GM18498 (cell line): ENCODE measurements at regions not wholly inside any gene's neighbourhood (a gene's known extent, or its start where the extent isn't known, plus 50 kb on each side); places are given as distances from the start of the nearest gene placed in this dataset.
"Not testable (repeated sequence)": the region's sequence is repeated elsewhere in the genome, so short reads cannot be mapped to it uniquely, and the experiment has no call there.

ENCODE experiments used
- ATAC-seq: cut with Tn5 transposase; IDR thresholded peaks from one replicate; pipeline ENCODE4 v1.9.1; 2021; ENCODE audit warnings: mild to moderate bottlenecking, moderate library complexity; ENCODE audit not compliant: unreplicated experiment

GRCh38 chr9:39559384-39559783, 203.9 kb downstream of the SPATA31A1 start:
- ATAC-seq: peak; percentile 74

DNA sequence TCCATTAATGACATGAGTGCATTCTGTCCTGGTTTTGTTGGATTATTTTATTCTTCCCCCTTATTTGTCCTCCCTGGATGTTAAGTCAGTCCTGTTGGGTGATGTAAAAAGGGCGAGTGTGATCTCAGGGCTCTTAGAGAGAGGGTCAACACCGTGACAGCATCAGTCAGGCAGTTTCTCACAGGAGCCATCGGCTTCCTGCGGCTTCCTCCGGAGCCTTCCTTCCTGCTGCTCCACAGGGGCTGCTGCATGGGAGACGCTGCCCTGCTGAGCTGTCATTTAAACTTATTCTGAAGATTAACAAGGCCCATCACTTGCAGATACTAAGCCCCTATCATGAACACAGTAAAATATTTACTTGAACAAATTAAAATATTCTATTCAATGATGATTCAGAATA, 211.3 kb downstream of the SPATA31A1 start:
- ATAC-seq: not testable (repeated sequence)

DNA sequence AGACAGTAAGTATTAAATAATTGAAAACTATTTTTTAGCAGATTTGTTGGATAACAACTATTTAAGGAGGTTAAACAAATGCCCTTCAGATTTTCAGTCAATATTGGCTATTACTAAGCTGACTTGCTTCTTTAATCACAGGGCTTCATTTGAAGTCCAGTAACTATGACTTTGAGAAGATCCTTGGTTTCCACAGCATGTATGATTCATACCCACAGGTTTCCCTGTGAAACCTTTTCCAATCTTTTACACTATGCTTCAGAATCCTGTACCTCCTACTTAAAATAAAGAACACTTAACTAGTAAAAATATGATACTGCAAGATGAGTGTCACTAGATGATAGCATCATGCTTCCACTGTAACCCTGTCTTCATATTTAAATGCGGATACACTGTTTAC, 211.9 kb downstream of the SPATA31A1 start:
- ATAC-seq: not testable (repeated sequence)

- not testable (repeated sequence) for ATAC-seq
Observed at GRCh38 chr9:39568900-39569299, 213.4 kb downstream of the SPATA31A1 start.

- not testable (repeated sequence) for ATAC-seq
Observed at GRCh38 chr9:39573024-39574022, 217.9 kb downstream of the SPATA31A1 start.

- ATAC-seq: not testable (repeated sequence)
Observed at GRCh38 chr9:39579000-39579399, 223.5 kb downstream of the SPATA31A1 start.

DNA sequence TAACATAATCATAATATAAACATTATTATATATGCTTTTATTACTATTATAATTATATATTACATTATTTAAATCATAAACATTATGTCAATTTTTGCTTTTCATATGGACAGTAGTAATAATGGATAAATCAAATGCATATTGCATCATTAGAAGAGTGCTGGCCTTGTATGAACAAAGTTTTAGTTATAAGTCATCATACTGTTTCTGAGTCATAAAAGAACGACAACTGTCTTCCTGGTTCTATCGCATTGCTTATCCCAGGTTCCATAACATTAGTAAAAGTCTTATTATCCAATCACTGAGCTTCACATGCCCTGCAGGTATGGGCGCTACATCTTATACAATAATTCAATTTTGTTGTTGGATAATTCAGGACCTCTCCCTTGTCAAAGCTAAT, 225.8 kb downstream of the SPATA31A1 start:
- ATAC-seq: not testable (repeated sequence)

GRCh38 chr9:39582677-39583412, 227.4 kb downstream of the SPATA31A1 start:
- ATAC-seq: not testable (repeated sequence)

- not testable (repeated sequence) for ATAC-seq
Observed at GRCh38 chr9:39583413-39583747, 227.9 kb downstream of the SPATA31A1 start.

DNA sequence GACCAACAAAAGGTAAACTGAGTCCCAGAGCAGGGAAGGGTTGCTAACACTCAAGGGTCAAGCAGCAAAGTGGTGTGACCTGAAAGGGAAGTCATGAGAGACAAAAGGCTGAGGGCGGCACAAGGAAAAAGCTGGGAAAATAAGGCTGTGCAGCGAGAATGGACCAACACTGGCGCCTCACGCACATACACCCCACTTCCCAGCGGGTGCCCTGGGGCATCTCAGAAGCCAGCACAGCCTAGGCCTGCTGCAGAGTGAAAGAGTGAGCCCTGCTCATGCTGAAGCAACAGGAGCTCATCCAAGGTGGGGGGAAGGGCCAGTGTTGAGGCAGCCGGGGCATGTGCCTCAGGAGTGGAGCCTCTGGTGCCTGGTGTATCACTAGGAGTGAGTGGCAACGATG, 229.8 kb downstream of the SPATA31A1 start:
- not testable (repeated sequence) for ATAC-seq

DNA sequence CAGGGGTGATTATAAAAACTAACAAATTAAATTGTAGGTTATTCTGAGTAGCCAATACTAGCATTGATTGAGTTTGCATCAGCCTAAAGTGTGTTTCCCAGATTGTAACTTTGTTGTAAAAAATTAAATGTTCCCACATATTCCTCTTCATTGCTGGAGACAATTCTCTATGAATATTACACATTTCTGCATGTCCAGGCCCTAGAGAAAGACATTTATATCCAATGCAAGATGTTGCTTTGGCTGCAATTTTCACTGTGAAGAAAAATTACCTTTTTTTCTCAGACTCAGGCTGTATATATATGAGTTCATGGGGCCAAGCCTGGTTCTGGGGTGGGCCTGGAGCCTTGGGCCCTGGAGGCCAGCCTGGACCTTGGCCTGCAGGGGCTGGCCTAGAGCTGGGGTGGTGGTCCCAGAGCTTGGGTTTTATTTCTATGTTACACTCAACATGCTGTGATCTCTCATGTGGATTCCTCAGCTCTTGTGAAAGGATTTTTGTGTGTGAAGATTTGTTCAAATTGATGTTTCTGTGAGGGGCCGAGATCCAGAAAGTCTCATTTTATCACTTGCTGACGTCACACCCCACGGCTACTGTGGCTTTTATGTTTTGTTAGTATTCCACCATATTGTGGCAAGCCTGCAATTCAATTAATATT, 232.5 kb downstream of the SPATA31A1 start:
- no peak for ATAC-seq

- ATAC-seq: no peak
Observed at GRCh38 chr9:39588500-39589137, 233.2 kb downstream of the SPATA31A1 start.

DNA sequence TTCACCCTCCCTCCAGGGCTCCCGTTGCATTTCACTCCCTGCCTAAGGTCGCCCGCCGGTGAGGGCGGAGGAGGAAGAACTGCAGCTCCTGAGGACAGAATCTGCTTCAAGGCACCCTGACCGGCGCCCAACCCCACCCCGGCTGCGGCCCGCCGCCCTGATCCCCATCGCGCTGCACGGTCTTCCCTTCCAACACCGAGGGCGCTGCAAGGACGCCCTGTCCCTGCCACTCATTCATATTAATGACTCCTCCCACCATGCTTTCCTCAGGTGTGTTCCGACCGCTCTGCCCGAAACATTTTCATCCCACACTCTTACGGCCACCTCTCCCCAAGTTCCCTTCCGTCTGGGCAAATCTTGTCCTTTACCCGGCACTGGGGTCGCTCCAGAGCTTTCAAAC, 248.6 kb downstream of the SPATA31A1 start:
- ATAC-seq: not testable (repeated sequence)

DNA sequence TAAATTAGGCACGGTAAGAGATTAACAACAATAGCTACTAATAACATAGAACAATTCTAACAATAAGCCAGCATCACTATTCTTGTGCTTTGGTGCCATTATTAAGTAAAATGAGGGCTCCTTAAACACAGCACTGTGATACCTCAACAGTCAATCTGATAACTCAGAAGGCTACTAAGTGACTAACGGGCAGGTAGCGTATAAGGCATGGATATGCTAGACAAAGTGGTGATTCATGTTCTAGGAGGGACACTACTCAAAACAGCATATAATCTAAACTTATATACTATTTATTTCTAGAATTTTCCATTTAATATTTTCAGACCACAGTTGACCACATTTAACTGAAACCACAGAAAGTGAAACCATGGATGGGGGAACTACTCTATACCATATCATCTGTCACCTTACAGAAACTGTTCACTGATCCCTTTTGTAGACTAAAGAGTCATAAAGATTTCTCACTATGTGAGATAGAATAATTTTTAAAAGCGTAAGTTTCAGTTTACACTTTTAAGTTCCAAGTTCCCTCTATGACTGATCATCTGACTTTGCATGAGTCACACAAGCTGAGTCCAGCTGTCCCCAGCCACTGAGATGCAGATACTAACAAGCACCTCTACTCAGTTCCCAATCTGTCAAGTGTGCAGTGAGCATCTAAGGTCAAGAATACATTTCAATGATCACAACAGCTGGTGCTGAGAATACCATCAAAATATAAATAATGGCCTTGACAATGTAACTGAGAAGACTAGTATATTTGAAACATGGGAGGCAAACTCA, 256.2 kb downstream of the SPATA31A1 start:
- peak; percentile 99 for ATAC-seq

GRCh38 chr9:39616480-39616879, 261.0 kb downstream of the SPATA31A1 start:
- ATAC-seq: not testable (repeated sequence)

DNA sequence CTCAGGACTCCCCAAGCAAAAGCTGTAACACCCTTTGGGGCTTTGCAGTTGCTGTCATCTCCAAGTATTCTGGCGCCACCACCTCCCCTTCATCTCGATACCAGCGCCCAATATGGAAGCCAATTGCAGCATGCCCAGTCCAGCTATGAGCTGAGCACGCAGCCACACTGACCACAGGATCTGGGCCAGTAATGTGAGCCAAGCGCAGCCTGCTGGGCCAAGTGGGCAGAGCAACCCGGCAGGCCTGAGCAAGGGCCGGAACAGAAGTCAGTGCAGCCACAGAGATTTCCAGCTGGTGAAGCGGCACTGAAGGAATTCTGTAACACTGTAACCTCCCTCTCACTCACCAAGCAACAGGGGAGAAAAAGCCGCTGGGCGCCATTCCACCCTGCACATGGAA, 268.6 kb downstream of the SPATA31A1 start:
- not testable (repeated sequence) for ATAC-seq

DNA sequence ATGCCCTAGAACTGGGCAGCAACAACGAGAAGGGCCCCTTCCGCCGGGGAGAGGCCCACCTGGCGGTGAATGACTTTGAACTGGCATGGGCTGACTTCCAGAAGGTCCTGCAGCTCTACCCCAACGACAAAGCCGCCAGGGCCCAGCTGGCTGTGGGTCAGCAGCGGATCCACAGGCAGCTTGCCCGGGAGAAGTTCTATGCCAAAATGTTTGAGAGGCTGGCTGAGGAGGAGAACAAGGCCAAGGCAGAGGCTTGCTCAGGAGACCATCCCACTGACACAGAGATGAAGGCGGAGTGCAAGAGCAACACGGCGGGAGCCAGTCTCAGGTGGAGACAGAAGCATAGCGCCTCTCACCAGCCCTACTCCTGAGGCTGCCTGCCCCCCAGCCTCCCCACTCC, 276.6 kb downstream of the SPATA31A1 start:
- ATAC-seq: not testable (repeated sequence)

GRCh38 chr9:39649029-39649428, 293.6 kb downstream of the SPATA31A1 start:
- not testable (repeated sequence) for ATAC-seq

DNA sequence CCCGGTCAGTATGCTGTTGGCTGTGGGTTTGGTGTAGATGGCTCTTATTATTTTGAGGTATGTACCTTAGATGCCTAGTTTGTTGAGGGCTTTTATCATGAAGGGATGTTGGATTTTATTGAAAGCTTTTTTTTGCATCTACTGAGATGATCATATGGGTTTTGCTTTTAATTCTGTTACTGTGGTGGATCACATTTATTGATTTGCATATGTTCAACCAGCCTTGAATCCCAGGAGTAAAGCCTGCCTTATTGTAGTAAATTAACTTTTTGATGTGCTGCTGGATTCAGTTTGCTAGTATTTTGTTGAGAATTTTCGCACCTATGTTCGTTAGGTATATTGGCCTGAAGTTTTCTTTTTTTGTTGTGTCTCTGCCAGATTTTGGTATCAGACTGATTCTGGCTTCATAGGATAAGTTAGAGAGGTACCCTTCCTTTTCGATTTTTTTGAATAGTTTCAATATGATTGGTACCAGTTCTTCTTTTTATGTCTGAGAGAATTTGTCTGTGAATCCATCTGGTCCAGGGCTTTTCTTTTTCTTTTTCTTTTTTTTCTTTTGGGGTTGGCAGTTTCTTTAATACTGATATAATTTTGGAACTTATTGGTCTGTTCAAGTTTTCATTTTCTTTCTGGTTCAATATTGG, 301.6 kb downstream of the SPATA31A1 start:
- ATAC-seq: peak; percentile 75
